ENCODE measurements at regions not wholly inside any gene's neighbourhood (a gene's known extent, or its start where the extent isn't known, plus 50 kb on each side); places are given as distances from the start of the nearest gene placed in this dataset.
"Not testable (repeated sequence)": the region's sequence is repeated elsewhere in the genome, so short reads cannot be mapped to it uniquely, and the experiment has no call there.

- not testable (repeated sequence) for H3K27ac ChIP-seq (ENCODE audit: low read length); DNase-seq; H3K9me2 ChIP-seq (replicated peaks; ENCODE audit: insufficient read depth, low read length); H3K36me3 ChIP-seq (ENCODE audit: insufficient read depth, low read length); H2AFZ ChIP-seq (ENCODE audit: low read length); H4K20me1 ChIP-seq (ENCODE audit: insufficient read depth, low read depth, low read length); H3K9me3 ChIP-seq (ENCODE audit: low read length); H3K4me1 ChIP-seq (ENCODE audit: low read length); H3K9ac ChIP-seq (ENCODE audit: low read length); H3K27me3 ChIP-seq (ENCODE audit: low read length); H3K4me2 ChIP-seq (ENCODE audit: low read depth, low read length, poor library complexity, severe bottlenecking); H3K4me3 ChIP-seq (ENCODE audit: low read length); H3K79me2 ChIP-seq (ENCODE audit: low read length)
Measured at GRCh38 chr10:129066529-129066928, 400.5 kb upstream of the MGMT start.

GRCh38 chr10:129071411-129071810 lies 395.6 kb upstream of the MGMT start:
- not testable (repeated sequence) for H3K9me2 ChIP-seq (replicated peaks; ENCODE audit: insufficient read depth, low read length); H3K4me2 ChIP-seq (ENCODE audit: low read depth, low read length, poor library complexity, severe bottlenecking); H3K27ac ChIP-seq (ENCODE audit: low read length); H3K4me3 ChIP-seq (ENCODE audit: low read length); H2AFZ ChIP-seq (ENCODE audit: low read length); DNase-seq; H3K79me2 ChIP-seq (ENCODE audit: low read length); H3K4me1 ChIP-seq (ENCODE audit: low read length); H3K27me3 ChIP-seq (ENCODE audit: low read length); H3K36me3 ChIP-seq (ENCODE audit: insufficient read depth, low read length); H4K20me1 ChIP-seq (ENCODE audit: insufficient read depth, low read depth, low read length); H3K9me3 ChIP-seq (ENCODE audit: low read length); H3K9ac ChIP-seq (ENCODE audit: low read length)

- Histone ChIP-seq H3K27ac (ENCODE audit: low read length) (no peak overlapping the region), H3K4me3 (ENCODE audit: low read length) (no peak overlapping the region), H3K79me2 (ENCODE audit: low read length) (no peaks in the 10 kb centered on the region), H3K4me2 (ENCODE audit: low read depth, low read length, poor library complexity, severe bottlenecking) (no peak overlapping the region), H3K9me3 (ENCODE audit: low read length) (no peaks in the 10 kb centered on the region), H2AFZ (ENCODE audit: low read length) (no peak overlapping the region), H3K9ac (ENCODE audit: low read length) (no peak overlapping the region), H3K36me3 (ENCODE audit: insufficient read depth, low read length) (no peaks in the 10 kb centered on the region), H3K27me3 (ENCODE audit: low read length) (no peaks in the 10 kb centered on the region), H3K9me2 (replicated peaks; ENCODE audit: insufficient read depth, low read length) (no peaks in the 10 kb centered on the region), H4K20me1 (ENCODE audit: insufficient read depth, low read depth, low read length) (no peaks in the 10 kb centered on the region), H3K4me1 (ENCODE audit: low read length) (no peaks in the 10 kb centered on the region)
- no peak for DNase-seq
Measured at GRCh38 chr10:129074939-129075338, 392.1 kb upstream of the MGMT start.

- no peak overlapping the region for H3K9ac ChIP-seq (ENCODE audit: low read length)
- no peak overlapping the region for H3K4me3 ChIP-seq (ENCODE audit: low read length)
- H3K9me2 ChIP-seq (replicated peaks; ENCODE audit: insufficient read depth, low read length), result no peaks in the 10 kb centered on the region
- H4K20me1 ChIP-seq (ENCODE audit: insufficient read depth, low read depth, low read length), result no peaks in the 10 kb centered on the region
- H2AFZ ChIP-seq (ENCODE audit: low read length), result no peak overlapping the region
- no peak overlapping the region for H3K4me2 ChIP-seq (ENCODE audit: low read depth, low read length, poor library complexity, severe bottlenecking)
- no peaks in the 10 kb centered on the region for H3K36me3 ChIP-seq (ENCODE audit: insufficient read depth, low read length)
- H3K79me2 ChIP-seq (ENCODE audit: low read length), result no peaks in the 10 kb centered on the region
- DNase-seq, result no peak
- no peaks in the 10 kb centered on the region for H3K9me3 ChIP-seq (ENCODE audit: low read length)
- no peaks in the 10 kb centered on the region for H3K4me1 ChIP-seq (ENCODE audit: low read length)
- 0 out of 2 replicates have a peak, but pooled peaks cover 3% of the 10 kb centered on the region for H3K27me3 ChIP-seq (ENCODE audit: low read length)
- H3K27ac ChIP-seq (ENCODE audit: low read length), result no peak overlapping the region
Measured at GRCh38 chr10:129075508-129075907, 391.5 kb upstream of the MGMT start.

GRCh38 chr10:129075927-129076326 lies 391.1 kb upstream of the MGMT start:
- H3K4me3 ChIP-seq (ENCODE audit: low read length), result no peak overlapping the region
- DNase-seq, result no peak
- H3K4me2 ChIP-seq (ENCODE audit: low read depth, low read length, poor library complexity, severe bottlenecking), result no peak overlapping the region
- no peaks in the 10 kb centered on the region for H3K9me2 ChIP-seq (replicated peaks; ENCODE audit: insufficient read depth, low read length)
- H3K27me3 ChIP-seq (ENCODE audit: low read length), result 0 out of 2 replicates have a peak, but pooled peaks cover 3% of the 10 kb centered on the region
- no peaks in the 10 kb centered on the region for H3K36me3 ChIP-seq (ENCODE audit: insufficient read depth, low read length)
- no peaks in the 10 kb centered on the region for H3K4me1 ChIP-seq (ENCODE audit: low read length)
- H3K79me2 ChIP-seq (ENCODE audit: low read length), result no peaks in the 10 kb centered on the region
- H3K27ac ChIP-seq (ENCODE audit: low read length), result no peak overlapping the region
- no peaks in the 10 kb centered on the region for H4K20me1 ChIP-seq (ENCODE audit: insufficient read depth, low read depth, low read length)
- no peak overlapping the region for H2AFZ ChIP-seq (ENCODE audit: low read length)
- no peaks in the 10 kb centered on the region for H3K9me3 ChIP-seq (ENCODE audit: low read length)
- H3K9ac ChIP-seq (ENCODE audit: low read length), result no peak overlapping the region

- Histone ChIP-seq H2AFZ (ENCODE audit: low read length) (no peak overlapping the region), H3K4me3 (ENCODE audit: low read length) (no peak overlapping the region), H3K9ac (ENCODE audit: low read length) (no peak overlapping the region), H3K27me3 (ENCODE audit: low read length) (0 out of 2 replicates have a peak, but pooled peaks cover 3% of the 10 kb centered on the region), H3K4me2 (ENCODE audit: low read depth, low read length, poor library complexity, severe bottlenecking) (no peak overlapping the region), H3K4me1 (ENCODE audit: low read length) (no peaks in the 10 kb centered on the region), H3K9me3 (ENCODE audit: low read length) (no peaks in the 10 kb centered on the region), H4K20me1 (ENCODE audit: insufficient read depth, low read depth, low read length) (no peaks in the 10 kb centered on the region), H3K79me2 (ENCODE audit: low read length) (no peaks in the 10 kb centered on the region), H3K36me3 (ENCODE audit: insufficient read depth, low read length) (no peaks in the 10 kb centered on the region), H3K9me2 (replicated peaks; ENCODE audit: insufficient read depth, low read length) (no peaks in the 10 kb centered on the region), H3K27ac (ENCODE audit: low read length) (no peak overlapping the region)
- DNase-seq, result no peak
Measured at GRCh38 chr10:129078346-129078745, 388.7 kb upstream of the MGMT start.

GRCh38 chr10:129078746-129079145 lies 388.3 kb upstream of the MGMT start:
- H3K9me2 ChIP-seq (replicated peaks; ENCODE audit: insufficient read depth, low read length), result no peaks in the 10 kb centered on the region
- no peak overlapping the region for H3K27ac ChIP-seq (ENCODE audit: low read length)
- H3K4me1 ChIP-seq (ENCODE audit: low read length), result no peaks in the 10 kb centered on the region
- no peak overlapping the region for H2AFZ ChIP-seq (ENCODE audit: low read length)
- DNase-seq, result no peak
- no peak overlapping the region for H3K4me3 ChIP-seq (ENCODE audit: low read length)
- 0 out of 2 replicates have a peak, but pooled peaks cover 3% of the 10 kb centered on the region for H3K27me3 ChIP-seq (ENCODE audit: low read length)
- H3K9ac ChIP-seq (ENCODE audit: low read length), result no peak overlapping the region
- no peaks in the 10 kb centered on the region for H3K36me3 ChIP-seq (ENCODE audit: insufficient read depth, low read length)
- no peaks in the 10 kb centered on the region for H4K20me1 ChIP-seq (ENCODE audit: insufficient read depth, low read depth, low read length)
- H3K79me2 ChIP-seq (ENCODE audit: low read length), result no peaks in the 10 kb centered on the region
- no peak overlapping the region for H3K4me2 ChIP-seq (ENCODE audit: low read depth, low read length, poor library complexity, severe bottlenecking)
- H3K9me3 ChIP-seq (ENCODE audit: low read length), result no peaks in the 10 kb centered on the region

GRCh38 chr10:129079705-129080104 lies 387.3 kb upstream of the MGMT start:
- Histone ChIP-seq H3K9me3 (ENCODE audit: low read length) (no peaks in the 10 kb centered on the region), H3K4me1 (ENCODE audit: low read length) (no peaks in the 10 kb centered on the region)

GRCh38 chr10:129085811-129086210 lies 381.2 kb upstream of the MGMT start:
- Histone ChIP-seq H3K9me3 (ENCODE audit: low read length) (no peaks in the 10 kb centered on the region), H3K9me2 (replicated peaks; ENCODE audit: insufficient read depth, low read length) (no peaks in the 10 kb centered on the region), H4K20me1 (ENCODE audit: insufficient read depth, low read depth, low read length) (no peaks in the 10 kb centered on the region), H3K79me2 (ENCODE audit: low read length) (no peaks in the 10 kb centered on the region), H3K4me2 (ENCODE audit: low read depth, low read length, poor library complexity, severe bottlenecking) (no peak overlapping the region), H3K4me3 (ENCODE audit: low read length) (no peak overlapping the region), H2AFZ (ENCODE audit: low read length) (no peak overlapping the region), H3K27ac (ENCODE audit: low read length) (no peak overlapping the region), H3K36me3 (ENCODE audit: insufficient read depth, low read length) (no peaks in the 10 kb centered on the region), H3K4me1 (ENCODE audit: low read length) (no peaks in the 10 kb centered on the region), H3K9ac (ENCODE audit: low read length) (no peak overlapping the region), H3K27me3 (ENCODE audit: low read length) (no peaks in the 10 kb centered on the region)
- no peak for DNase-seq

More at GRCh38 chr10:129079705-129080104, 387.3 kb upstream of the MGMT start:
- Histone ChIP-seq H3K4me3 (ENCODE audit: low read length) (no peak overlapping the region), H3K79me2 (ENCODE audit: low read length) (no peaks in the 10 kb centered on the region), H2AFZ (ENCODE audit: low read length) (no peak overlapping the region), H4K20me1 (ENCODE audit: insufficient read depth, low read depth, low read length) (no peaks in the 10 kb centered on the region), H3K9ac (ENCODE audit: low read length) (no peak overlapping the region), H3K4me2 (ENCODE audit: low read depth, low read length, poor library complexity, severe bottlenecking) (no peak overlapping the region), H3K9me2 (replicated peaks; ENCODE audit: insufficient read depth, low read length) (no peaks in the 10 kb centered on the region), H3K27me3 (ENCODE audit: low read length) (0 out of 2 replicates have a peak, but pooled peaks cover 3% of the 10 kb centered on the region), H3K27ac (ENCODE audit: low read length) (no peak overlapping the region), H3K36me3 (ENCODE audit: insufficient read depth, low read length) (no peaks in the 10 kb centered on the region)
- DNase-seq, result no peak
